NOMO-1 (cell line): ENCODE measurements at regions not wholly inside any gene's neighbourhood (a gene's known extent, or its start where the extent isn't known, plus 50 kb on each side); places are given as distances from the start of the nearest gene placed in this dataset.
A peak's percentile ranks its signal among the peaks of the same experiment; 100 is the strongest.

ENCODE experiments used
- DNase-seq, 2 experiments: peaks; one replicate each; lab custom pipeline; 2025; ENCODE audit not compliant: unreplicated experiment in 2 of 2; lab: John Stamatoyannopoulos, UW

DNA sequence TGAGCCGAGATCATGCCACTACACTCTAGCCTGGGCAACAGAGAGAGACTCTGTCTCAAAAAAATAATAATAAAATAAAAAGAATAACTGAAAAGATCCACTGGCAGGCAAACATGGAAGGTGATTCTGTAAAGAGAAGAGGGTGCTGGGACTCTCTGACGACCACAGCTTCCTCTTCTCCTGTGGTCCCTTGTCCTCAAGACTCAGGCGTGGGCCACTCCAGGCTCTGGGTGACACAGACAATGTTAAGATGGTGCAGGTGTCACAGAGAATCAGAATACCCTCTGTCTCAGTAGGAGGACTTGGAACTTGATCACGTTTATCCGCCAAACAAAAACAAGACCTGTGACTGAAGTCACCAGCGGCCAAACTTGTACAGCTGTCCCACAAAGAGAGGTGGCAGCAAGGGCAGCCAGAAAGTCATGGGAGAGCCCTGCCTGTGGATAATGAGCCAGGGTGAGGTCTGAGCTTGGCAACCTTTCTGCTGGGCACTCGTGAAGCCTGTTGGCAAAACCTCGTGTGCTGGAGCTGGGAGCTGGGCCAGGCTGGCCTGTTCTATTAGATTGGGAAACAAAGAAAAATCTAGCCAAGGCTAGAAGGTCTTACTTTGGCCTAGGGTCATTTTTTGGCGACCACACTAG is 76.4 kb upstream of the ITGA6 start:
- no peak for DNase-seq

DNA sequence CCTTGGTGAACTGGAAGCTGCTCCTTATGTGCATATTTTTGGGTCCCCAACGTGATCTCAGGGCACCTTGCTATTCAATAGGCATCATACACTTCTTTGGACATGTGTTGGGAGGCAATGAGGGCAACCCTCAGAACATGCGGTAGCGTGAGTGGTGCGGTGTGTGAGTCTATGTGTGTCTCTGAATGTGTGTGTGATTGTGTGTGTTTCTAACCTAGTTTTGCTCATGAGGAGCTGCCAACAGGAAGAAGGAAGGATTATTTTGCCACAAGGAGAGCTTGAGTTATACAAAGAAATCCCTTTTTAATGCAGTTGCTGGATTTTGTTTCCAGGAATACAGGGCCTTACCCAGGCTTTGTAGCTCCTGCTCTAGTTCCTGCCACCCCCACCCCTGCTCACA is 75.8 kb upstream of the ITGA6 start:
- no peak for DNase-seq

DNA sequence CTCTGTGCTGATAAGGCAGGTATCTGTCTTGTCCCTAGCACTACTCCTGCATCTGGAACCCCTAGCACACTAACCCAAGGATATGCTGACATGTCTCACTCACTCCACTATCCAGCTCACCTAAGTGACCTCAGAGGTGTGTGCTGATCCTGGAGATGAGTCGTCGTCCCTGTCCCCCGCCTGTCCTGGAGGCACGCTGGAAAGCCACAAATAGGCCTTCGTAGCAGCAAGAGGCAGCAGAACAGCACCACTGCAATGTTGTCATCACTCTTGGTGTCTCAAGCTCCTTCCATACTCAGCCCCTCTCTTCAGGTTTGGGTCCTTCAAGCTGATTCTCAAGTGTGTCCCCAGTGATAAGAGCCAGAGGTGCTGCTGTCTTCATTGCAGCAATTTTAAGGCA is 73.0 kb upstream of the ITGA6 start:
- DNase-seq = no peak

DNA sequence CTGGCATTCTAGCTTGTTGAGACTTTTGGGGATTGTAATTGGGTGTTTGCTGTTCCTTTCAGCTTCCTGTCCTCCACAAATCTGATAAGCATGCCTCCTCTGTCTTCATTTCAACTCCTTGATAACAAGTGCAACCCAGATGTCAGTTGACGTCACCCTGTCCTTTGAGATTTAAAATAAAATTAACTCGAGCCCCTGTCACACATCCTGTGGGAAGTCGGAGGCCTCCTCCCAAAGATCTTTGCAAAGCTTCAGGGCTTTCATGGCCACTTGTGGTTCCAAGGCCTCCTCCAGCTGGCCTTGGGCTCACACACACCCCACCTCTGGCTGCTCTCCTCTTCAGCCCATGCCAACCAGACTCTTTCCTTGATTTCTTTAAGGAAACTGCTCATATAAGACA is 69.9 kb upstream of the ITGA6 start:
- DNase-seq = no peak

DNA sequence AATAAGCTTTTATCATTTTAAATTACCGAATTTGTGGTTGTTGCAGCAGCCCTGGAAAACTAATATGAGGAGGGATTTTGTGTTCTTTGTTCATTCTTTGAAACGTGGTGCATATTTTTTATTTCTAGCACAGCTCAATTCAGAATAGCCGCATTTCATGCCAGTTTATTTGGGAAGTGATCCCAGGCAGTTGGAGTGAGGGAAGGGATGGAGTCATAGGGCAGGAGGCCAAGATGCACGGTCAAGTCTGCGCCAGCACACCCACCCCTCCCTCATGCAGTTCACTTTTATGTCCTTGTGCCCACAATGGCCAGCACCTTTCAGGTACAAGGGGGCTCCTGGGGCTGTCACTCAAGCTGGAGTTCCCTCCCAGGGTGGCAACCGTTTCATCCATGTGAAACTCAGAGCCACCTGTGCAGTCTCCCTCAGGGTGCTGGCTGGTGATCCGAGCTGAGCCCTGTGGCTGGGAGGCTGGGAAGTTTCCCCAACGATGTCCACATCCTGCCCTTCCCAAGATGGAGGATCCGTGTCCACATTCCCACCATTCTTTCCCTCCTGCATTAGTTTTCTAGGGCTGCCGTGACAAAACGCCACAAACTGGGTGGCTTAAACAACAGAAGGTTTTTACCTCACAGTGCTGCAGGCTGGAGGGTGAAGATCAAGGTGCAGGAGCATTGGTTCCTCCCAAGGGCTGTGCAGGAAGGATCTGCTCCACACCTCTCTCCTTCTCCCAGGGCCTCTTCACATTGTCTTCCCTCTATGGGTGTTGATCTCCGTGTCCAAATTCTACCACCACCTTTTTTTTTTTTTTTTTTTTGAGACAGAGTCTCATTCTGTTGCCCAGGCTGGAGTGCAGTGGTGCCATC is 68.5 kb upstream of the ITGA6 start:
- no peak for DNase-seq

DNA sequence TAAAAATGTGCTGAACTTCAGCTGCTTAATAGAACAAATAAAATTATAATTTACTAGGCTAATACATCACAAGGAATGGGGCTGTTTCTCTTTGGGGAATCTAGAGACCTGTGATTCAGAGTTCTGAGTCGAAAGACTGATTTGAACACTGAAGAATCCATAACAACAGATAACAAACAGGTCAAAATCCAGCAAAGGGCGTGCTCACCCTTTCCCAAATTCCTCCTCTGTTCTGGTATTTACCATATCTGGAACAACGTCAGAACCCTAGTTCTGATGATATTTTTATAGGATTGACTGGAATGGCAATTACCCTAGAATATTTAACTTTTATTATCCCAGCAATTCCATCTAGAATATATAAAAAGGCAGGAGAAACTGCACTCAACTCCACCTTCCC is 66.0 kb upstream of the ITGA6 start:
- no peak for DNase-seq

DNA sequence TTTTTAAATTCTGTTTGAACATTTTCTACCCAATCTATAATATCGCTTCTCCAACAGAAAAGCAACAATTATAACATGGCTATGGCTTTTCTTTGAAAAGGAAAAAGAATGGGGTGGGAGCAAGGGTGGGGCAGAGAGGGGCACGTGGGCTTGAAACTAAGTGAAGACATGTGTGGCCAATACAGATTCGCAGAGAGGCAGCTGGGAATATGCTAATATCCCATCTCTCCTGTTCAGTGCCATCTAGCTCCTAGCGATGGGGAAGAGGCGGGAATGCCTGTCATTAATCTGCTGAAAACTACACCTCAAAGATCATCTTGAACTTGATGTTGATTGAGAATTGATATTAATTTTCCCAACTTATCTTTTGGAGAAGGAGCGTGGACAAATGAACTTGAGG is 65.5 kb upstream of the ITGA6 start:
- DNase-seq = no peak

DNA sequence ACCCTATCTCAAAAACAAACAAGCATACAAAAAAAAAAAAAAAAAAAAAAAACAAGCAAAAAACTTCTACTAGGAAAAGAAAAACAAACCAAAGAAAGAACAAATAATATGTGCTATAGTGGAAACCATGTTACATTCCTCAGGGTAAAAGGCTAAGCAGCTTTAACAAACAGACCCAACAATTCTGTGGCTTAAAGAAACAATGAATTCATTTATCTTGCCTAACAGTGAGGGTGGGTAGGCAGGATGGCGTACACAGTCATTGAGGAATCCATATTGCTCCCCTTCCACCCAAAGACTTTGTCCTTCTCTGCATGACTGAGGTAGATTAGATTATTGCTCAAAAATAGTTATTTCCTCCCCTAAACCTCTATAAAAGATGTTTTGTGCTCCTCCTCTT is 63.1 kb upstream of the ITGA6 start:
- DNase-seq = no peak

DNA sequence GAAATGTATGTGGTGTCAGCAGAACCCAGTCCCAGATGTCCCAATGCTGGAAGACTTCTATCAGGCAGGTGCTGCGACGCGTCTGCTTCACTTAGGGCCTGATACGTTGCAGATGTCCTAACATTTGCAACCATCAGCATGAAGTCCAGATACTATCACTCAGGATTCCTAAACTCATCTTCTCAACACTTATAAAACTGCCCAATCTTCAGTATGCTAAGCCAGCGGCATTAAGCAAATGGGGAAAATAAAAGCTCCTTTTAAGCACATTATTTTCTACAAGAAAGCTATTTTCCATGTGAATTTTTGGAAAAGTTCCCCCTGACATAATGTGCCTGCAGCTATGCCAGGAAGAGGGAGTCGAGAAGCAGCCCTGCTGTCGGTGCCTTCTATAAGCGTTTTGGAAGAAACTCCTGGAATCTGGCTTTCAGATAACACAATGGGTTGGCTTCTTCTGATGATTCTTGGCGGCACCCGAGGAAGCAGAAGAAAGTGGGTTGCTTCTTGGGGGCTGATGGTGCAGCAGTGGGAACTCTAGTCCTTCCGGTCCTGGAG is 60.7 kb upstream of the ITGA6 start:
- DNase-seq = no peak

DNA sequence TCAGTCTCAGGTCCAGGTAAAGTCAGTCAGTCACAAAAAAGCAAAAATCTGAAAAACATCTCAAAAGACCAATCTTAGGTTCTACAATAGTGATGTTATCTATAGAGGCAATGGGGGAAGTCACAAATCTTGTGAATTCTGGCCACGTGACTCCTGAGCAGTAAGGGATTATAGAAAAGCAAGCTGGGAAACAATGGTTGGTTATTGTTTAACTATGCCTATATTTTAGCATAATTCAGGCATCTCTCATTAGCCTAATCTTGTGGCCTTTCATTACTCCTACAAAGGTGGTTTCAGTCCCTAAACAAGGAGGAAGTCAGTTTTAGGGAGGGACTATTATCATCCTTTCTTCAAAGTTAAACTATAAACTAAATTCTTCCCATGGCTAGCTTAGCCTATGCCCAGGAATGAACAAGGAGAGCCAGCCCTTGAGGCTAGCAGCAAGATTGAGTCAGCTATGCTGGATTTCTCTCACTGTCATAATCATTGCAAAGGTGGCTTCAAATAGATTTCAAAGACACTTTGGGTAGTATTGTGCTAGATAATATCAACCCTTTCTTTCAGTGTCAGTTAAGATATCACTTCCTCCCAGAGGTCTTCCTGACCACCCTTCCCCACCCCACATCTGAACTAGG is 56.4 kb upstream of the ITGA6 start:
- no peak for DNase-seq

DNA sequence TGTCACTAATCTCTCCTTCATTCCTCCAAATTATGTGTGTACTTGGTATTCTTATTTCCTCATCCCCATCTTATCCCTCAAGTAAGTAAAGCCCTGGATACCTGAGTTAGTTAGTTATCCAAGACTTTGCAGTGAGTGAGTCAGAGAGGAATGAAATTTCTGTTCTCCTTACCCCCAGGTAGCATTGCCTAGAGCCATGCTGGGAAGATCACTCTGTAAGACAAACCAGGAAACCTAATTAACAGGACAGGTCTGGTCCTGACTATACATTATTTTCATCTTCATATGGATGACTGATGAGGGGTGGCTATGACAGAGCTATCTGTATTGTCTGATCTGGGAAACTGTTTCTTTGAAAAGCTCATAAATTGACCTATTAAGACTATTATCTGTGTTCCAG is 55.0 kb upstream of the ITGA6 start:
- DNase-seq = no peak

DNA sequence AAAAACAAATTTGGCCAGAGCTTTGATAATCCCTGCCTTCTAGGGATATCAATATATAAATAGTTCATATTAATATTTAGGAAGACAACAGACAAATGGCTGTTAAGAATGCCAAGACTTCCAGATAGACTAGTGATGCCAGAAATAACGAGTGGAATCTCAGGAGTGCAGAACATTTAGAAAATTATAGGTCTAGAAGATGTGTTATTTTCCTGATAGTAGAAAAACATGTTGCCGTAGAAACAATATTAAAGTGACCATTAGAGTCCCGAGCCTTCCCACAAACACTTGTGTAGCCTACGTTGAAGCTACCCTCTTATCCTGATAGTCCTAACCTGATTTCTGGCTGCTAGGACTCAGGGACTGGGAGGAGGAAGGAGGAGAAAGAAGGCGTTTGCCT is 54.3 kb upstream of the ITGA6 start:
- no peak for DNase-seq

DNA sequence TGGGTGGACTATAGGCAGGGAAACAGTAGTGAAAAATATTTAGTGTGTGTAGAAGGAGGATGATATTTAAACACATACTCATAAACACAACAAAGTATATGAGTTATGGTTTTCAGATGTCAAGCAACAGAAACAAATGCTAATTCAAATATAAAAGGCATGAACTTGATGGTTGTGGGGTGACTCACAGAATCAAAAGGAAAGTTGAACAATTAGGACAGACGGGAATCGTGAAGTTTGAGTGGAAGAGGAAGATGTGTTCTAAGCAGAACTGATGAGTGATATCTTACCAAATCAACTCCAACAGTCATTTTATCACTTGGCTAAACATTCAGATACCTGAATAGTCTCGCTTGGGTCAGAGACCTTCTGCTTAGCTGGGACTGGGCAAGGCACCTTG is 53.6 kb upstream of the ITGA6 start:
- DNase-seq = no peak

DNA sequence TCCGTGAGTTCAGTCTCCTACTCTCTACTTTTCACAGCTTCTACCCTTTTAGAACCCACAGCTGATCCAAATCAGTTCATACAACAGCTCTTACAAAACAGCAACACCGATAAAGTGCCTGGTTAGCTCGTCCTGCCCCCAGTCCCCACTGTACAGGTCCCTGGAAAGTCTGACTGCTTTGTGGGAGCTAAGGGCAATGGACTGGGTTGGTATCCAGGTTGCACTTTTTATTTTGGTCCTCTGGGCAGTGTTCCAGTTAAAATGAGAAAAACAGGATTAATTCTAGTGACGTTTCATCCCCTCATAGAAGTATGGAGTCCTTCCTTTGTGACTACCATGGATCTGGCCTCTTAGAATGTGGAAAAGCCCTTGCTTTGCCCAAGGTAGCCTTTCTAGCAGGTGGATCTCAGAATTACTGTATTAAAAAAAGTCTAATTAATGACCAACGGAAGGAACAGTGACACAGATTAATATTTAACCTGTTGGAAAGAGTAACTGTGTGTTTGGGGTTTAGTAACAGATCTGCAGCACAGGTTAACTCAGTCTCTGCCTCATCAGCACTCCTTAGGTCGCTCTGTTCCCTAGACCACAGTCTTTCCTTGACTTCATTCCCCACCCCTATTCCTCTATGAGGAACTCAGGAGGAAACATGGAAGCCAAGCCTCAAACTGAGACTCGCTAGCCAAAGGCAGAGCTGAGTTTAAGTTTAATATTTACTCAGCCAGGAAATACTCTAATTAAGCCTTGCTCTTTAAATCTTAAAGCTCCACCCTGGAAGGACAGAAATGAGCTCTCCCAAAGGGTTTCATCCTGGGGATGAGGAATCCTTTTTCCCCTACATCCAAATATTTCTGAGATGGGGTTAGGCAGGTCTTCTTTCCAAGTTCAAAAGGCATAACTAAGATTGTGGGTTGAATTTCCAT is 52.8 kb upstream of the ITGA6 start:
- no peak for DNase-seq

DNA sequence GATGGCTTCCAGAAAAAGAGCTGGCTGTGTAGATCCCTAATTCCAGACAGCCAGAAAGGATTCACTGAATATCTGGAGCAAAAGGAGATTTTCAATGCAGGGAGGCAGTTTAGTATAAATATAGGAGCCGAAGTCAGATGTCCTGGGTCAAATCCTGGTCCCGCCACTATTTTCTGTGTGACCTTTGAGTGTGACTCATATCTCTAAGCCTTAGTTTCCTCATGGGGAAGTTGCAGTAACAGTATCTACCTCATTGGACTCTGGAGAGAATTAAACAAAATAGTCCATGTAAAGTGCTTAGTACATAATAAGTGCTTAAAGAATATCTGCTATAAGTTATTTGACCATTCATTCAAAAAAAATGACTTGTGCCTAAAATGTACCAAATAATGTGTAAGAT is 52.1 kb upstream of the ITGA6 start:
- peak in 1 of 2 experiments; percentile 53 for DNase-seq

DNA sequence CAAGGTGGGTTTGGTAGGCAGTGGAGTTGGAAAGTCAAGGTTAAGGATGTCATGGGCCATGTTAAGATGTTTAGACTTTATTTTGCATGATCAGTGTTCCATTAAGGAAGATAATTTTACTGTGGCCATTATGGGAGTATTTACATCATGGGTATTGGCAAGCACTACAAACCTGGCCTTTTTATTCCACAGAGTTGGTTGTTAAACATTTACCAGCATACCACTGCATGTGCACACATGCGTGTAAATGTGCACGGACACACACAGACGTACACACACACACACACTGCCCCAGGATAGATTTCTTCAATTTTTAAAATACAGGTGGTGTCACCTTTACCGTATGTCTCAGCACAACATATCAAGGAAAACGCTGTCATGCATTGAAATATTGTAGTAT is 51.4 kb upstream of the ITGA6 start:
- no peak for DNase-seq

DNA sequence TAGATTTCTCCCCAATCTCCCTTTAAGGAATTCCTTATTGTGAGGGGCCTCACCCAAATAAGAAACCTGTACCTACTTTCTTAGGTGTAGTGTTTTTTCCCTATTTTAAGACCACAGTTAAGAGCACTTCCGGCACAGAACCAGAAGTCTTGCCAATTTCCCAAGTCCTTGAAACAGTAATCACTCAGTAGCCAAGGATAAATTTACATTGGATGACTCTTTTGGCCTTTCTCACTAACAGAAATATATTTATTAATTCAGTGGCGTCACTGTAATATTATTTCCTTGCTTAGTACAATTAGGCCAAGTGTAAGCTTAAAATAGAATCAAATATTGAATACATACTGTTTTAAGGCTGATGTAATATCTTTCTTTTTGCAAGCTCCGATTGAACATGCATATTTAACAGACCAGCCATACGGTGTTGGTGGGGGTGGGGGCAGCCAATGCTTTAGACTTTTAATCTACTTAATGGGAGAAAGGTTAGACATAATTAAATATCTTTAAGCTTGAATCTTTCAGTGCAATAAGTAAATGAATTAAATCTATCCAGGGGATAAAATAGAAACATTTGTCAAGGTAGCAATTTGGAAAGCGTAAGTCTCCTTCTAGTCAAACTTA is 50.8 kb upstream of the ITGA6 start:
- no peak for DNase-seq

DNA sequence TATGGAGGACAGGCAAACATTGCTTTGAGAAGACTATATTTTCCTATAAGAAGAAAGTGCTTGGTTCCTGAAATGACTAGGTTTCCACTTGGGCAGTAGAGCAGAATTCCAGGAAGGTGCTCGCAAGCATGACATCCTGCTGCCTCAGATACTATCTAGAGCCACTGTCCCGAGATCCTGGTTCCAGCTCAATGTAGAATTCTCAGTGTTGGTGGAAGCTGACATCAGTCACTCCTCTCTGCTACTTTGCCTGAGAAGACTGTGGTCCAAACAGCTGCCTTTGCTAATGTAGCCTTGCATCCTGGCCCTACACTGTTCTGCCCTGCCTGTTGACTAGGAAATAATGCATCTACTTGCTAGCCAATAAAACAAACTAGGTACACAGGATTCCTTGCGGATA is 50.0 kb upstream of the ITGA6 start:
- DNase-seq = no peak
